Mucosa of stomach (tissue), 1 donor: ENCODE measurements at regions not wholly inside any gene's neighbourhood (a gene's known extent, or its start where the extent isn't known, plus 50 kb on each side); places are given as distances from the start of the nearest gene placed in this dataset.
"Not testable (repeated sequence)": the region's sequence is repeated elsewhere in the genome, so short reads cannot be mapped to it uniquely, and the experiment has no call there.

Source experiments
- H3K27me3 ChIP-seq: one replicate; pipeline ENCODE4 v1.7.0; 2013; ENCODE audit warnings: mild to moderate bottlenecking, low read length; ENCODE audit not compliant: control insufficient read depth, insufficient read depth
- H3K36me3 ChIP-seq: one replicate; pipeline ENCODE4 v1.7.0; 2013; ENCODE audit warnings: low read length; ENCODE audit not compliant: control insufficient read depth, insufficient read depth
- H3K4me1 ChIP-seq: one replicate; pipeline ENCODE4 v1.7.0; 2013; ENCODE audit warnings: mild to moderate bottlenecking, low read length; ENCODE audit not compliant: control insufficient read depth, insufficient read depth
- H3K4me3 ChIP-seq: one replicate; pipeline ENCODE4 v1.7.0; 2013; ENCODE audit warnings: low read length
- H3K9ac ChIP-seq: one replicate; pipeline ENCODE4 v1.7.0; 2013; ENCODE audit warnings: mild to moderate bottlenecking, low read length, moderate library complexity
- H3K9me3 ChIP-seq: one replicate; pipeline ENCODE4 v1.7.0; 2013; ENCODE audit warnings: mild to moderate bottlenecking, low read length, moderate library complexity; ENCODE audit not compliant: control insufficient read depth
- donor health status: Pancreatic carcinoma.

GRCh38 chr2:87331940-87332583 is 310.4 kb upstream of the PLGLB1 start:
- H3K36me3 ChIP-seq, H3K9ac ChIP-seq, H3K4me1 ChIP-seq, H3K4me3 ChIP-seq, H3K9me3 ChIP-seq, H3K27me3 ChIP-seq: not testable (repeated sequence)

- not testable (repeated sequence) for H3K4me3 ChIP-seq, H3K9me3 ChIP-seq
Measured at GRCh38 chr2:87334888-87335287, 313.2 kb upstream of the PLGLB1 start.

GRCh38 chr2:87338998-87339397 is 317.4 kb upstream of the PLGLB1 start:
- H3K36me3 ChIP-seq, H3K9ac ChIP-seq, H3K4me1 ChIP-seq, H3K27me3 ChIP-seq, H3K4me3 ChIP-seq, H3K9me3 ChIP-seq: not testable (repeated sequence)

More at GRCh38 chr2:87334888-87335287, 313.2 kb upstream of the PLGLB1 start:
- H3K4me1 ChIP-seq, H3K36me3 ChIP-seq, H3K9ac ChIP-seq, H3K27me3 ChIP-seq: not testable (repeated sequence)

GRCh38 chr2:87341601-87342014 is 320.0 kb upstream of the PLGLB1 start:
- H3K36me3 ChIP-seq, H3K4me1 ChIP-seq, H3K27me3 ChIP-seq: not testable (repeated sequence)

GRCh38 chr2:87342175-87342574 is 320.5 kb upstream of the PLGLB1 start:
- H3K36me3 ChIP-seq = not testable (repeated sequence)

More at GRCh38 chr2:87341601-87342014, 320.0 kb upstream of the PLGLB1 start:
- H3K4me3 ChIP-seq, H3K9ac ChIP-seq, H3K9me3 ChIP-seq: not testable (repeated sequence)

GRCh38 chr2:87343347-87343746 is 321.7 kb upstream of the PLGLB1 start:
- not testable (repeated sequence) for H3K9me3 ChIP-seq, H3K27me3 ChIP-seq, H3K9ac ChIP-seq, H3K36me3 ChIP-seq, H3K4me1 ChIP-seq, H3K4me3 ChIP-seq

More at GRCh38 chr2:87342175-87342574, 320.5 kb upstream of the PLGLB1 start:
- not testable (repeated sequence) for H3K27me3 ChIP-seq, H3K4me1 ChIP-seq, H3K4me3 ChIP-seq, H3K9me3 ChIP-seq, H3K9ac ChIP-seq

GRCh38 chr2:87345283-87345682 is 323.6 kb upstream of the PLGLB1 start:
- not testable (repeated sequence) for H3K36me3 ChIP-seq, H3K27me3 ChIP-seq, H3K4me3 ChIP-seq, H3K4me1 ChIP-seq, H3K9me3 ChIP-seq, H3K9ac ChIP-seq

GRCh38 chr2:87348556-87348955 is 326.9 kb upstream of the PLGLB1 start:
- not testable (repeated sequence) for H3K4me3 ChIP-seq, H3K9ac ChIP-seq, H3K36me3 ChIP-seq, H3K9me3 ChIP-seq, H3K4me1 ChIP-seq, H3K27me3 ChIP-seq

- not testable (repeated sequence) for H3K9ac ChIP-seq, H3K4me1 ChIP-seq, H3K27me3 ChIP-seq, H3K9me3 ChIP-seq, H3K4me3 ChIP-seq, H3K36me3 ChIP-seq
Measured at GRCh38 chr2:87349006-87349405, 327.4 kb upstream of the PLGLB1 start.

- H3K9me3 ChIP-seq, H3K4me3 ChIP-seq, H3K9ac ChIP-seq, H3K4me1 ChIP-seq, H3K36me3 ChIP-seq, H3K27me3 ChIP-seq: not testable (repeated sequence)
Measured at GRCh38 chr2:87352178-87352934, 330.7 kb upstream of the PLGLB1 start.

- not testable (repeated sequence) for H3K9me3 ChIP-seq, H3K27me3 ChIP-seq, H3K9ac ChIP-seq, H3K4me3 ChIP-seq, H3K36me3 ChIP-seq, H3K4me1 ChIP-seq
Measured at GRCh38 chr2:87353408-87353807, 331.8 kb upstream of the PLGLB1 start.

GRCh38 chr2:87354102-87354501 is 332.5 kb upstream of the PLGLB1 start:
- not testable (repeated sequence) for H3K4me3 ChIP-seq, H3K36me3 ChIP-seq, H3K27me3 ChIP-seq, H3K4me1 ChIP-seq, H3K9me3 ChIP-seq, H3K9ac ChIP-seq

- not testable (repeated sequence) for H3K9ac ChIP-seq, H3K4me3 ChIP-seq, H3K4me1 ChIP-seq, H3K36me3 ChIP-seq, H3K27me3 ChIP-seq, H3K9me3 ChIP-seq
Measured at GRCh38 chr2:87360250-87360649, 338.6 kb upstream of the PLGLB1 start.
